ENCODE measurements at regions not wholly inside any gene's neighbourhood (a gene's known extent, or its start where the extent isn't known, plus 50 kb on each side); places are given as distances from the start of the nearest gene placed in this dataset.

- no peak for TF ChIP-seq CTCF (IDR thresholded peaks at IDR 0.05)
- no peak for TF ChIP-seq POLR2AphosphoS5 (IDR thresholded peaks at IDR 0.05)
- no peak for TF ChIP-seq POLR2A (IDR thresholded peaks at IDR 0.05)
These were observed 435.5 kb downstream of the GLRX3 start for GRCh38 chr10:130571674-130572073.
